Neural progenitor cell (in vitro differentiated cells): ENCODE measurements at regions not wholly inside any gene's neighbourhood (a gene's known extent, or its start where the extent isn't known, plus 50 kb on each side); places are given as distances from the start of the nearest gene placed in this dataset.
"Not testable (repeated sequence)": the region's sequence is repeated elsewhere in the genome, so short reads cannot be mapped to it uniquely, and the experiment has no call there.

ENCODE experiments used
- DNase-seq: peaks from one replicate; pipeline ENCODE4 v3.0.0-alpha.2; 2016; ENCODE audit warnings: low spot score
- H2AFZ ChIP-seq: fragments of 200-600 bp; sonication (generic); replicated peaks from 2 replicates; pipeline ENCODE4 v1.6.1; 2016; ENCODE audit warnings: antibody characterized with exemption
- H3F3A ChIP-seq: fragments of 200-600 bp; sonication (generic); 2 replicates; pipeline ENCODE4 v1.6.1; 2016; ENCODE audit warnings: antibody characterized with exemption, low read depth
- H3K27ac ChIP-seq: fragments of 200-600 bp; sonication (generic); 2 replicates; pipeline ENCODE4 v1.5.1; 2016; ENCODE audit warnings: mild to moderate bottlenecking
- H3K27me3 ChIP-seq: fragments of 200-600 bp; sonication (generic); 2 replicates; pipeline ENCODE4 v1.6.1; 2016; ENCODE audit warnings: mild to moderate bottlenecking, moderate library complexity
- H3K36me3 ChIP-seq: fragments of 200-600 bp; sonication (generic); 2 replicates; pipeline ENCODE4 v1.5.1; 2016
- H3K4me1 ChIP-seq: fragments of 200-600 bp; sonication (generic); 2 replicates; pipeline ENCODE4 v1.6.1; 2016; ENCODE audit warnings: mixed run types
- H3K4me2 ChIP-seq: fragments of 200-600 bp; sonication (generic); 2 replicates; pipeline ENCODE4 v1.6.1; 2016
- H3K4me3 ChIP-seq: fragments of 200-600 bp; sonication (generic); 2 replicates; pipeline ENCODE4 v1.5.1; 2016
- H3K79me2 ChIP-seq: fragments of 200-600 bp; sonication (generic); 2 replicates; pipeline ENCODE4 v1.6.1; 2016; ENCODE audit warnings: low read depth
- H3K9ac ChIP-seq: fragments of 200-600 bp; sonication (generic); 2 replicates; pipeline ENCODE4 v1.6.1; 2016
- H3K9me3 ChIP-seq: fragments of 200-600 bp; sonication (generic); 2 replicates; pipeline ENCODE4 v1.5.1; 2016; ENCODE audit warnings: low read depth
- H4K20me1 ChIP-seq: fragments of 200-600 bp; sonication (generic); 2 replicates; pipeline ENCODE4 v1.6.1; 2016; ENCODE audit warnings: low read depth
- H3K27ac Mint-ChIP-seq: 3 replicates; pipeline ENCODE4 v1.8.0; 2021; ENCODE audit warnings: mixed read lengths
- H3K27me3 Mint-ChIP-seq: 2 replicates; pipeline ENCODE4 v1.8.0; 2022; ENCODE audit warnings: low read depth, mild to moderate bottlenecking, inconsistent platforms, moderate library complexity, mixed read lengths; ENCODE audit not compliant: insufficient read depth
- H3K36me3 Mint-ChIP-seq: 3 replicates; pipeline ENCODE4 v1.8.0; 2021; ENCODE audit warnings: mixed read lengths
- H3K4me1 Mint-ChIP-seq: 3 replicates; pipeline ENCODE4 v1.8.0; 2021; ENCODE audit warnings: mixed read lengths
- H3K4me3 Mint-ChIP-seq: 3 replicates; pipeline ENCODE4 v1.8.0; 2021; ENCODE audit warnings: mild to moderate bottlenecking, moderate library complexity, mixed read lengths
- H3K9me3 Mint-ChIP-seq: 3 replicates; pipeline ENCODE4 v1.8.0; 2020; ENCODE audit warnings: mixed read lengths
- EZH2 ChIP-seq: fragments of 200-600 bp; sonication (generic); IDR thresholded peaks from 2 replicates; pipeline ENCODE4 v1.6.1; 2017; ENCODE audit warnings: antibody characterized with exemption, mild to moderate bottlenecking, moderate library complexity
- EZH2phosphoT487 ChIP-seq: fragments of 200-600 bp; sonication (generic); IDR thresholded peaks from 2 replicates; pipeline ENCODE4 v1.6.1; 2017; ENCODE audit warnings: antibody characterized with exemption
- TF ChIP-seq, protein P1 (sequence below): fragments of 200-600 bp; sonication (generic); IDR thresholded peaks from 2 replicates; pipeline ENCODE4 v1.5.1; 2017; ENCODE audit warnings: antibody characterized with exemption, mild to moderate bottlenecking

DNA sequence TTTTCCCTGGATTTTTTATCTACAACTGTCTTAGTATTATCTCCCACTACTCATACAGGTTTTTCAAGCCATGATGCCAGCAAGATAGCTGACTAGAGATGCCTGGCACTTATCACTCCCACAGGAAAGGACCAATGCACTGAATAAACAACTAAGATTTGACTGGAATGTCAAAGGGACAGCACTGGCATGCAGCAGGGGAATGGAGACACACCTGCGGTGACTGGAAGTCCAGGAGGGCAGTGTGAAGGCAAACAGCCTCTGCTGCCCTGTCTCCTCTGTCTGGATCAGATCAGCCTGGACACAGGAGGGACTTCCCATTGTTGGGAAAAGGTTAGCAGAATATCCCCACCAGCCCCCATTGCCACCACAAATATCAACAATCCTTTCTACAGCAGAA lies 85.1 kb downstream of the TMEM237 start:
- Histone ChIP-seq H3K27ac (no peak overlapping the region), H4K20me1 (no peaks in the 10 kb centered on the region), H3K79me2 (no peaks in the 10 kb centered on the region), H3K4me3 (no peak overlapping the region), H3K36me3 (no peaks in the 10 kb centered on the region), H3K9me3 (no peaks in the 10 kb centered on the region), H3F3A (no peaks in the 10 kb centered on the region), H3K4me2 (no peak overlapping the region), H3K4me1 (no peaks in the 10 kb centered on the region), H3K9ac (no peak overlapping the region), H2AFZ (no peak overlapping the region), H3K27me3 (no peaks in the 10 kb centered on the region)
- peaks cover 2% of the 10 kb centered on the region for H3K27me3 Mint-ChIP-seq
- no peaks in the 10 kb centered on the region for H3K9me3 Mint-ChIP-seq
- TF ChIP-seq, protein P1, sequence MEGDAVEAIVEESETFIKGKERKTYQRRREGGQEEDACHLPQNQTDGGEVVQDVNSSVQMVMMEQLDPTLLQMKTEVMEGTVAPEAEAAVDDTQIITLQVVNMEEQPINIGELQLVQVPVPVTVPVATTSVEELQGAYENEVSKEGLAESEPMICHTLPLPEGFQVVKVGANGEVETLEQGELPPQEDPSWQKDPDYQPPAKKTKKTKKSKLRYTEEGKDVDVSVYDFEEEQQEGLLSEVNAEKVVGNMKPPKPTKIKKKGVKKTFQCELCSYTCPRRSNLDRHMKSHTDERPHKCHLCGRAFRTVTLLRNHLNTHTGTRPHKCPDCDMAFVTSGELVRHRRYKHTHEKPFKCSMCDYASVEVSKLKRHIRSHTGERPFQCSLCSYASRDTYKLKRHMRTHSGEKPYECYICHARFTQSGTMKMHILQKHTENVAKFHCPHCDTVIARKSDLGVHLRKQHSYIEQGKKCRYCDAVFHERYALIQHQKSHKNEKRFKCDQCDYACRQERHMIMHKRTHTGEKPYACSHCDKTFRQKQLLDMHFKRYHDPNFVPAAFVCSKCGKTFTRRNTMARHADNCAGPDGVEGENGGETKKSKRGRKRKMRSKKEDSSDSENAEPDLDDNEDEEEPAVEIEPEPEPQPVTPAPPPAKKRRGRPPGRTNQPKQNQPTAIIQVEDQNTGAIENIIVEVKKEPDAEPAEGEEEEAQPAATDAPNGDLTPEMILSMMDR = no peak
- TF ChIP-seq EZH2phosphoT487 (no peak), EZH2 (no peak)
- no peak overlapping the region for H3K4me3 Mint-ChIP-seq
- H3K36me3 Mint-ChIP-seq = no peaks in the 10 kb centered on the region
- H3K4me1 Mint-ChIP-seq = no peaks in the 10 kb centered on the region
- DNase-seq = no peak
- no peak overlapping the region for H3K27ac Mint-ChIP-seq

- Histone ChIP-seq H3K9me3 (no peaks in the 10 kb centered on the region), H3K4me2 (no peak overlapping the region), H3K4me1 (no peaks in the 10 kb centered on the region), H3K27ac (no peak overlapping the region), H3K79me2 (no peaks in the 10 kb centered on the region), H3K36me3 (no peaks in the 10 kb centered on the region), H3F3A (no peaks in the 10 kb centered on the region), H2AFZ (no peak overlapping the region), H3K9ac (no peak overlapping the region), H4K20me1 (no peaks in the 10 kb centered on the region), H3K27me3 (no peaks in the 10 kb centered on the region), H3K4me3 (no peak overlapping the region)
- no peak for DNase-seq
- Mint-ChIP-seq H3K4me3 (no peak overlapping the region), H3K4me1 (no peaks in the 10 kb centered on the region), H3K27ac (no peak overlapping the region), H3K27me3 (no peaks in the 10 kb centered on the region), H3K9me3 (no peaks in the 10 kb centered on the region), H3K36me3 (no peaks in the 10 kb centered on the region)
- TF ChIP-seq EZH2phosphoT487 = no peak
Measured at GRCh38 chr2:201551901-201552300, 91.4 kb downstream of the TMEM237 start.

DNA sequence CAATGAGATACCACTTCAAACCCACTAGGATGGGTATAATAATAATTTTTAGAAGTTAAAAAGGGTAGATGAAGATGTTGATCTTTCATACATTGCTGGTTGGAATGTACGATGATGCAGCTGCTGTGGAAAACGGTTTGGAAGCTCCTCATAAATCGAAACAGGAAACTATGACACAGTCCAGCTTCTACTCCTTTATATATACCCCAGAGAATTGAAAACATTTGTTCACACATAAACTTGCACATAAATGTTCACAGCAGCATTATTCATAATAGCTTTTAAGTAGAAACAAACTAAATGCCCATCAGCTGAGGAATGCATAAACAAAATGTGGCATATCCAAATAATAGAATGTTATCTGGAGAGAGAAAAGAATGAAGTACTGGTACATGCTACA lies 95.0 kb downstream of the STRADB start:
- Histone ChIP-seq H3K4me1 (no peaks in the 10 kb centered on the region), H3K9ac (no peak overlapping the region), H3K36me3 (no peaks in the 10 kb centered on the region), H3K79me2 (no peaks in the 10 kb centered on the region), H2AFZ (no peak overlapping the region), H3K4me2 (no peak overlapping the region), H3K4me3 (no peak overlapping the region), H3F3A (no peaks in the 10 kb centered on the region), H4K20me1 (no peaks in the 10 kb centered on the region), H3K27me3 (no peaks in the 10 kb centered on the region), H3K27ac (no peak overlapping the region), H3K9me3 (no peaks in the 10 kb centered on the region)
- H3K4me3 Mint-ChIP-seq = no peak overlapping the region
- H3K9me3 Mint-ChIP-seq = no peaks in the 10 kb centered on the region
- no peak overlapping the region for H3K27ac Mint-ChIP-seq
- no peaks in the 10 kb centered on the region for H3K36me3 Mint-ChIP-seq
- no peaks in the 10 kb centered on the region for H3K4me1 Mint-ChIP-seq
- DNase-seq = no peak
- TF ChIP-seq EZH2phosphoT487 (no peak), EZH2 (no peak)
- TF ChIP-seq, protein P1 = no peak
- H3K27me3 Mint-ChIP-seq = no peaks in the 10 kb centered on the region

- no peaks in the 10 kb centered on the region for H3K9me3 ChIP-seq
- Mint-ChIP-seq H3K27ac (no peak overlapping the region), H3K27me3 (no peaks in the 10 kb centered on the region)
Measured at GRCh38 chr2:201542291-201542690, 90.8 kb downstream of the STRADB start.

GRCh38 chr2:201539271-201539670 lies 87.7 kb downstream of the STRADB start:
- not testable (repeated sequence) for H3K36me3 Mint-ChIP-seq, H3K4me1 ChIP-seq, H3K27ac ChIP-seq, H3K9ac ChIP-seq, H3K79me2 ChIP-seq, H3K4me3 Mint-ChIP-seq, H3K4me1 Mint-ChIP-seq, H3K27me3 Mint-ChIP-seq, H3K27ac Mint-ChIP-seq, H3K4me2 ChIP-seq, H3F3A ChIP-seq, H3K9me3 Mint-ChIP-seq, H4K20me1 ChIP-seq, H2AFZ ChIP-seq, H3K4me3 ChIP-seq, DNase-seq, H3K27me3 ChIP-seq, H3K36me3 ChIP-seq, H3K9me3 ChIP-seq

More at GRCh38 chr2:201542291-201542690, 90.8 kb downstream of the STRADB start:
- TF ChIP-seq EZH2phosphoT487 = no peak
- no peak for TF ChIP-seq EZH2
- TF ChIP-seq, protein P1 = no peak
- Histone ChIP-seq H3K36me3 (no peaks in the 10 kb centered on the region), H4K20me1 (no peaks in the 10 kb centered on the region), H3K4me3 (no peak overlapping the region), H3K27ac (no peak overlapping the region), H3K4me1 (no peaks in the 10 kb centered on the region), H3K9ac (no peak overlapping the region), H2AFZ (no peak overlapping the region), H3F3A (no peaks in the 10 kb centered on the region), H3K4me2 (no peak overlapping the region), H3K27me3 (no peaks in the 10 kb centered on the region), H3K79me2 (no peaks in the 10 kb centered on the region)
- no peaks in the 10 kb centered on the region for H3K9me3 Mint-ChIP-seq
- no peak overlapping the region for H3K4me3 Mint-ChIP-seq
- H3K36me3 Mint-ChIP-seq = no peaks in the 10 kb centered on the region
- DNase-seq = no peak
- no peaks in the 10 kb centered on the region for H3K4me1 Mint-ChIP-seq
